ENCODE measurements at regions not wholly inside any gene's neighbourhood (a gene's known extent, or its start where the extent isn't known, plus 50 kb on each side); places are given as distances from the start of the nearest gene placed in this dataset.

GRCh38 chr3:158925021-158925420 is 123.2 kb downstream of the MFSD1 start:
- no peak for TF ChIP-seq POLR2A (IDR thresholded peaks at IDR 0.05; ENCODE audit: low read depth, low read length)
- TF ChIP-seq POLR2AphosphoS5 (IDR thresholded peaks at IDR 0.05; ENCODE audit: low read depth, low read length) = no peak

Data from GM12892 (cell line).